ENCODE measurements at regions not wholly inside any gene's neighbourhood (a gene's known extent, or its start where the extent isn't known, plus 50 kb on each side); places are given as distances from the start of the nearest gene placed in this dataset.

- TF ChIP-seq ZFP3 (CRISPR knock-in tag; IDR thresholded peaks at IDR 0.05) (no peak), ARNTL (CRISPR knock-in tag; IDR thresholded peaks at IDR 0.05; ENCODE audit: borderline replicate concordance, low read depth) (no peak), CREB5 (CRISPR knock-in tag; IDR thresholded peaks at IDR 0.05; ENCODE audit: low read depth) (no peak), ZFP30 (CRISPR knock-in tag; IDR thresholded peaks at IDR 0.05) (0 out of 2 replicates have a peak, but pooled peaks have one; percentile 21), ZC3H10 (CRISPR knock-in tag; IDR thresholded peaks at IDR 0.05) (no peak), ESRRG (CRISPR knock-in tag; IDR thresholded peaks at IDR 0.05) (no peak), PPARA (CRISPR knock-in tag; IDR thresholded peaks at IDR 0.05; ENCODE audit: borderline replicate concordance) (no peak), ZNF70 (CRISPR knock-in tag; IDR thresholded peaks at IDR 0.05) (no peak)
Measured at GRCh38 chr2:203800783-203801182, 66.8 kb upstream of the CTLA4 start.
